Testis (tissue), 2 donors: ENCODE measurements at regions not wholly inside any gene's neighbourhood (a gene's known extent, or its start where the extent isn't known, plus 50 kb on each side); places are given as distances from the start of the nearest gene placed in this dataset.

Source experiments
- POLR2A ChIP-seq: fragments of 450-650 bp; IDR thresholded peaks from one replicate; pipeline ENCODE4 v1.6.1; 2017; ENCODE audit warnings: antibody characterized with exemption, mild to moderate bottlenecking, moderate library complexity
- TF ChIP-seq, protein P1 (sequence below), 3 experiments: fragments of 450-650 bp in 2 of 3; fragments of 200-600 bp in 1 of 3; sonication (generic) in 1 of 3; IDR thresholded peaks; one replicate each; pipeline ENCODE4 v1.5.1; 2016 to 2019; ENCODE audit warnings: antibody characterized with exemption in 3 of 3, mild to moderate bottlenecking in 2 of 3, moderate library complexity in 1 of 3

DNA sequence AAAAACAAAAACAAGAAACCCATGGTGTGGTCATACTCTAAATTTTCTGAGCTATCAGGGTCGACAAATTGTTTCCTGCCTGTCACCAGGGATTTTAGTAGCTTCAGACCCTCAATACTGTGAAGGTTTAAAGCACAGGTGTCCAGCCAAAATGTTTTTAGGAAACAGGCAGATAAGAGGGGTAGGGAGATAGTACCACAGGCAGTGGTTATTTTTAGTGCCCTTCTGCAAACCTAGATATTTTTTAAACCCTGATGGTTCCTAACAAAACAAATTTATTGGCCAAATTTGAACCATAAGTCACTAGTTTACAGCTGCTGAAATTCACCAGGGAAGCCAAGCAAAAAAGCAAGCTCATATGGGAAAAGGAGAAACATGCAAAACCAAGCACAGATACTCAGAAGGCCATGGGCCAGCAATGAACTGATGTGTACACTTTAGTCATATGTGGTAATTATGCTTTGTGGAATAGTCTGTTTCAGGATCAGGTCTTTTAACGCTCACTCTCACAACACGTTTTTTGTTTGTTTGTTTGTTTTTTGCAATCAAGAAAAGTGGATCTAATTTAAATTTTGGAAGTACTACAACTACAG lies 156.8 kb upstream of the STK17B start:
- TF ChIP-seq, protein P1, sequence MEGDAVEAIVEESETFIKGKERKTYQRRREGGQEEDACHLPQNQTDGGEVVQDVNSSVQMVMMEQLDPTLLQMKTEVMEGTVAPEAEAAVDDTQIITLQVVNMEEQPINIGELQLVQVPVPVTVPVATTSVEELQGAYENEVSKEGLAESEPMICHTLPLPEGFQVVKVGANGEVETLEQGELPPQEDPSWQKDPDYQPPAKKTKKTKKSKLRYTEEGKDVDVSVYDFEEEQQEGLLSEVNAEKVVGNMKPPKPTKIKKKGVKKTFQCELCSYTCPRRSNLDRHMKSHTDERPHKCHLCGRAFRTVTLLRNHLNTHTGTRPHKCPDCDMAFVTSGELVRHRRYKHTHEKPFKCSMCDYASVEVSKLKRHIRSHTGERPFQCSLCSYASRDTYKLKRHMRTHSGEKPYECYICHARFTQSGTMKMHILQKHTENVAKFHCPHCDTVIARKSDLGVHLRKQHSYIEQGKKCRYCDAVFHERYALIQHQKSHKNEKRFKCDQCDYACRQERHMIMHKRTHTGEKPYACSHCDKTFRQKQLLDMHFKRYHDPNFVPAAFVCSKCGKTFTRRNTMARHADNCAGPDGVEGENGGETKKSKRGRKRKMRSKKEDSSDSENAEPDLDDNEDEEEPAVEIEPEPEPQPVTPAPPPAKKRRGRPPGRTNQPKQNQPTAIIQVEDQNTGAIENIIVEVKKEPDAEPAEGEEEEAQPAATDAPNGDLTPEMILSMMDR (IDR thresholded peaks at IDR 0.05) = no peak
- no peak for TF ChIP-seq POLR2A
